ENCODE measurements at regions not wholly inside any gene's neighbourhood (a gene's known extent, or its start where the extent isn't known, plus 50 kb on each side); places are given as distances from the start of the nearest gene placed in this dataset.

DNA sequence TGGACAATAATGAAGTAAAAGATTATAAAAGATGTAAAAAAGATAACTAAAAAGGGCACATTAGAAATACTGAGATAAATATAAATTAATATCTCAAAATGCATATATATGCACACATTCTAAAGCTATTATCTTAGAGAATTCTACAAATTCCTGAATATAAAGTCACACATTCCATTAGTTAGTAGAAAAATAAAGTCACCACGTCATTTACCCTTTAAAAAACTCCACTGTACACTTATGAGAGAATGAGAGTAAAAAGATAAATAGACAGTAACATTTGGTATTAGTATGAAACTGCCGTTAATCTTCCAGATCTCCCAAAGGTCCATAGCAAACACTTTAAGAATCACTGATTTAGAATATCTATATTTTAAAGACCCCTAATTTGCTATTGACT lies 67.2 kb upstream of the IL15 start:
- TF ChIP-seq, protein P1, sequence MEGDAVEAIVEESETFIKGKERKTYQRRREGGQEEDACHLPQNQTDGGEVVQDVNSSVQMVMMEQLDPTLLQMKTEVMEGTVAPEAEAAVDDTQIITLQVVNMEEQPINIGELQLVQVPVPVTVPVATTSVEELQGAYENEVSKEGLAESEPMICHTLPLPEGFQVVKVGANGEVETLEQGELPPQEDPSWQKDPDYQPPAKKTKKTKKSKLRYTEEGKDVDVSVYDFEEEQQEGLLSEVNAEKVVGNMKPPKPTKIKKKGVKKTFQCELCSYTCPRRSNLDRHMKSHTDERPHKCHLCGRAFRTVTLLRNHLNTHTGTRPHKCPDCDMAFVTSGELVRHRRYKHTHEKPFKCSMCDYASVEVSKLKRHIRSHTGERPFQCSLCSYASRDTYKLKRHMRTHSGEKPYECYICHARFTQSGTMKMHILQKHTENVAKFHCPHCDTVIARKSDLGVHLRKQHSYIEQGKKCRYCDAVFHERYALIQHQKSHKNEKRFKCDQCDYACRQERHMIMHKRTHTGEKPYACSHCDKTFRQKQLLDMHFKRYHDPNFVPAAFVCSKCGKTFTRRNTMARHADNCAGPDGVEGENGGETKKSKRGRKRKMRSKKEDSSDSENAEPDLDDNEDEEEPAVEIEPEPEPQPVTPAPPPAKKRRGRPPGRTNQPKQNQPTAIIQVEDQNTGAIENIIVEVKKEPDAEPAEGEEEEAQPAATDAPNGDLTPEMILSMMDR (IDR thresholded peaks at IDR 0.05 in 2 of 3, conservative IDR thresholded peaks at IDR 0.05 in 1 of 3; ENCODE audit: insufficient read depth in 2 of 3, low read depth in 1 of 3, low read length in 3 of 3) = no peak
- TF ChIP-seq TEAD4 (IDR thresholded peaks at IDR 0.05; ENCODE audit: low read length) (no peak), TEAD4 (CRISPR knock-in tag; IDR thresholded peaks at IDR 0.05; ENCODE audit: borderline replicate concordance) (no peak), PCBP1 (IDR thresholded peaks at IDR 0.05; ENCODE audit: low read depth, low read length, poor library complexity, severe bottlenecking) (no peak), POLR2AphosphoS5 (IDR thresholded peaks at IDR 0.05; ENCODE audit: control insufficient read depth, insufficient read depth, low read depth, low read length) (no peak), PTRF (tag; IDR thresholded peaks at IDR 0.05) (no peak), HDAC2 (IDR thresholded peaks at IDR 0.05) (no peak), JUND (IDR thresholded peaks at IDR 0.05; ENCODE audit: borderline replicate concordance, low read depth, low read length) (no peak), JUND (tag; IDR thresholded peaks at IDR 0.05; ENCODE audit: borderline replicate concordance, low read depth, low read length) (no peak), RAD51 (IDR thresholded peaks at IDR 0.05; ENCODE audit: borderline replicate concordance, low read depth) (no peak), FOSL1 (tag; conservative IDR thresholded peaks at IDR 0.05) (no peak), ARID1B (IDR thresholded peaks at IDR 0.05) (no peak)
- TF ChIP-seq, protein P2, sequence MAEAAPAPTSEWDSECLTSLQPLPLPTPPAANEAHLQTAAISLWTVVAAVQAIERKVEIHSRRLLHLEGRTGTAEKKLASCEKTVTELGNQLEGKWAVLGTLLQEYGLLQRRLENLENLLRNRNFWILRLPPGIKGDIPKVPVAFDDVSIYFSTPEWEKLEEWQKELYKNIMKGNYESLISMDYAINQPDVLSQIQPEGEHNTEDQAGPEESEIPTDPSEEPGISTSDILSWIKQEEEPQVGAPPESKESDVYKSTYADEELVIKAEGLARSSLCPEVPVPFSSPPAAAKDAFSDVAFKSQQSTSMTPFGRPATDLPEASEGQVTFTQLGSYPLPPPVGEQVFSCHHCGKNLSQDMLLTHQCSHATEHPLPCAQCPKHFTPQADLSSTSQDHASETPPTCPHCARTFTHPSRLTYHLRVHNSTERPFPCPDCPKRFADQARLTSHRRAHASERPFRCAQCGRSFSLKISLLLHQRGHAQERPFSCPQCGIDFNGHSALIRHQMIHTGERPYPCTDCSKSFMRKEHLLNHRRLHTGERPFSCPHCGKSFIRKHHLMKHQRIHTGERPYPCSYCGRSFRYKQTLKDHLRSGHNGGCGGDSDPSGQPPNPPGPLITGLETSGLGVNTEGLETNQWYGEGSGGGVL (CRISPR knock-in tag; IDR thresholded peaks at IDR 0.05) = no peak
- TF ChIP-seq, protein P3, sequence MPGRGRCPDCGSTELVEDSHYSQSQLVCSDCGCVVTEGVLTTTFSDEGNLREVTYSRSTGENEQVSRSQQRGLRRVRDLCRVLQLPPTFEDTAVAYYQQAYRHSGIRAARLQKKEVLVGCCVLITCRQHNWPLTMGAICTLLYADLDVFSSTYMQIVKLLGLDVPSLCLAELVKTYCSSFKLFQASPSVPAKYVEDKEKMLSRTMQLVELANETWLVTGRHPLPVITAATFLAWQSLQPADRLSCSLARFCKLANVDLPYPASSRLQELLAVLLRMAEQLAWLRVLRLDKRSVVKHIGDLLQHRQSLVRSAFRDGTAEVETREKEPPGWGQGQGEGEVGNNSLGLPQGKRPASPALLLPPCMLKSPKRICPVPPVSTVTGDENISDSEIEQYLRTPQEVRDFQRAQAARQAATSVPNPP (IDR thresholded peaks at IDR 0.05; ENCODE audit: borderline replicate concordance, insufficient read depth, insufficient read length) = no peak
